Stomach (tissue), 8 donors: ENCODE measurements at regions not wholly inside any gene's neighbourhood (a gene's known extent, or its start where the extent isn't known, plus 50 kb on each side); places are given as distances from the start of the nearest gene placed in this dataset.

Source experiments
- DNase-seq, 2 donors: peaks; one replicate each; pipeline versions ENCODE4 v3.0.0 to v3.0.0-alpha.2; 2013 to 2019
- H3K27ac ChIP-seq, 5 donors: fragments of 200-600 bp in 4 of 5; sonication (generic) in 4 of 5; one replicate each; pipeline ENCODE4 v1.5.1; 2013 to 2019; ENCODE audit warnings: mild to moderate bottlenecking in 1 of 5, moderate library complexity in 1 of 5
- H3K27me3 ChIP-seq, 3 donors: fragments of 200-600 bp; sonication (generic); one replicate each; pipeline ENCODE4 v1.5.1; 2017 to 2019; ENCODE audit warnings: mixed run types in 1 of 3
- H3K36me3 ChIP-seq, 4 donors: fragments of 200-600 bp; sonication (generic); 1 replicate in 3 of 4; 2 replicates in 1 of 4; pipeline ENCODE4 v1.5.1; 2016 to 2019
- H3K4me1 ChIP-seq, 4 donors: fragments of 200-600 bp; sonication (generic); one replicate each; pipeline ENCODE4 v1.5.1; 2016 to 2019
- H3K4me3 ChIP-seq, 4 donors: fragments of 200-600 bp; sonication (generic) in 3 of 4; one replicate each; pipeline ENCODE4 v1.5.1; 2016 to 2019; ENCODE audit warnings: mild to moderate bottlenecking in 1 of 4
- H3K9me3 ChIP-seq, 4 donors: fragments of 200-600 bp; sonication (generic); one replicate each; pipeline ENCODE4 v1.5.1; 2016 to 2019
- EP300 ChIP-seq: sonication (generic); formaldehyde crosslinking; IDR thresholded peaks from one replicate; pipeline ENCODE4 v1.6.1; 2017; ENCODE audit warnings: antibody characterized with exemption
- POLR2A ChIP-seq, 4 donors: fragments of 450-650 bp; IDR thresholded peaks; one replicate each; pipeline ENCODE4 v1.6.1; 2016; ENCODE audit warnings: antibody characterized with exemption in 4 of 4, control low read depth in 2 of 4, mild to moderate bottlenecking in 1 of 4, moderate library complexity in 1 of 4
- POLR2AphosphoS5 ChIP-seq, 3 donors: sonication (generic); formaldehyde crosslinking; IDR thresholded peaks; one replicate each; pipeline ENCODE4 v1.6.1; 2016; ENCODE audit warnings: antibody characterized with exemption in 3 of 3
- WGBS, 5 donors: extraction: QIAGEN DNeasy Blood & Tissue Kit in 3 of 5; methylation state at CpG; one replicate each; pipeline versions ENCODE4 v1.1.5 to v1.1.7; 2013 to 2018; 5-methylcytosine and 5-hydroxymethylcytosine counted together
- intact Hi-C: fragments of 100-400 bp; cut with DNase I; formaldehyde crosslinking; loops from one replicate; pipeline ENCODE4 v1.15.1; 2023; ENCODE audit warnings: low total_unique reads
- TF ChIP-seq, protein P1 (sequence below), 7 experiments: fragments of 450-650 bp in 4 of 7; fragments of 200-600 bp in 3 of 7; sonication (generic) in 3 of 7; IDR thresholded peaks; one replicate each; pipeline ENCODE4 v1.5.1; 2016 to 2019; ENCODE audit warnings: antibody characterized with exemption in 7 of 7, control low read depth in 2 of 7, mild to moderate bottlenecking in 1 of 7
- donor health status: healthy with polysubstance abuse.
- donor health status: Bipolar disorder and iron deficiency.
- donor health status: healthy.

DNA sequence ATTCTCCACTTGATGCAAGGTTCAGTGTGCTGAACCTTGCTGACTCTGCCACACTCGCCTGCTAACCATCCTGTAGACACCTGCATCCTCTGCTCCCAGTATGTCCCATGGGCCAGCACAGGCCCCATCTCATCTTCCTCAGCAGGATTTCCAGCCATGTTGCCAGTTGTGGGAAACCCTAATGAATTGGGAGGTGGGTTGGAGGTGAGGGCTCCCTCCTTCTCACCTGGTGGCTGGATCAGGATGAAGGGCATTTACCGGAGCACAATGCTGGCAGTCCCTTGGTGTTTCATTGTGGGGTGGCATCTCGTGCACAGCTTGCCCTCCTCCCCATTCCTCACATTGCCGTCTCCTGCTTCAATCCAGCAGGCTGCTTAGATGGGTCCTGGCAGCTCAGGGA lies 204.3 kb upstream of the FOXQ1 start:
- Histone ChIP-seq H3K4me3 (no peak overlapping the region), H3K4me1 (peaks cover 0 to 18% (median 0%) of the 10 kb centered on the region in 4 donors), H3K36me3 (no peaks in the 10 kb centered on the region), H3K27ac (no peak overlapping the region), H3K9me3 (no peaks in the 10 kb centered on the region), H3K27me3 (no peaks in the 10 kb centered on the region)
- no peak for TF ChIP-seq EP300
- TF ChIP-seq POLR2AphosphoS5 (IDR thresholded peaks at IDR 0.05): no peak
- no peak for TF ChIP-seq POLR2A (IDR thresholded peaks at IDR 0.05)
- TF ChIP-seq, protein P1, sequence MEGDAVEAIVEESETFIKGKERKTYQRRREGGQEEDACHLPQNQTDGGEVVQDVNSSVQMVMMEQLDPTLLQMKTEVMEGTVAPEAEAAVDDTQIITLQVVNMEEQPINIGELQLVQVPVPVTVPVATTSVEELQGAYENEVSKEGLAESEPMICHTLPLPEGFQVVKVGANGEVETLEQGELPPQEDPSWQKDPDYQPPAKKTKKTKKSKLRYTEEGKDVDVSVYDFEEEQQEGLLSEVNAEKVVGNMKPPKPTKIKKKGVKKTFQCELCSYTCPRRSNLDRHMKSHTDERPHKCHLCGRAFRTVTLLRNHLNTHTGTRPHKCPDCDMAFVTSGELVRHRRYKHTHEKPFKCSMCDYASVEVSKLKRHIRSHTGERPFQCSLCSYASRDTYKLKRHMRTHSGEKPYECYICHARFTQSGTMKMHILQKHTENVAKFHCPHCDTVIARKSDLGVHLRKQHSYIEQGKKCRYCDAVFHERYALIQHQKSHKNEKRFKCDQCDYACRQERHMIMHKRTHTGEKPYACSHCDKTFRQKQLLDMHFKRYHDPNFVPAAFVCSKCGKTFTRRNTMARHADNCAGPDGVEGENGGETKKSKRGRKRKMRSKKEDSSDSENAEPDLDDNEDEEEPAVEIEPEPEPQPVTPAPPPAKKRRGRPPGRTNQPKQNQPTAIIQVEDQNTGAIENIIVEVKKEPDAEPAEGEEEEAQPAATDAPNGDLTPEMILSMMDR (IDR thresholded peaks at IDR 0.05): no peak
- DNase-seq: no peak
- WGBS, 5 donors: 77 to 95% (median 88%) methylated on average over 4 of the region's 4 CpGs
- intact Hi-C loops: loop anchor here (10.0 kb wide), 1 partner anchor 127 kb away; no protein-coding TSS in a partner anchor

DNA sequence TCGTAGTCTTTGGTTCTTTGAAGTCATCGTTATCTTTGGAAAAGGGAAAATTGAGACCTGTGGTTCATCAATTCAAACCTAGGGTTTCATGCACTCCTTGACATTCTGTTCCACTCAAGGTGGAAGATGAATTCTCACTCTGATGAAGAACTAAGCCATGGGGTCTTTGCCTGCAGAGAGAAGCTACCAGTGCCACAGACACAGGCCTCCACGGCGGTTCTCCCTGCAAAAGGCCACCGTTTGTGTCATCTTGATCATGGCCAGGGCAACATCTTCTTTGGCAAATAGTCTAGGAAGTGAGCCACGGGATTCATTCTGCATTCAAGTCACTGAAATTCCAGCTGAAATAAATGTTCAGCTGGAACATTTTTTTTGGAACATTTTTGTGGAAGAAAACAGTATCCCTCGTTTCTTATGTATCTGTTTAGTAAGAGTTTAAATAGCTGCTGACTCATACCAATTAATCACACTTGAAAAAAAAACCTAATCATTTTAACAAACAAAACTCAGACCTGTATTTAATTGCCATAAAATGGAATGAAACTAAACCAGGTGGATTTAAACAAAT lies 206.0 kb upstream of the FOXQ1 start:
- no peak overlapping the region for H3K27ac ChIP-seq
- intact Hi-C loops: loop anchor here (10.0 kb wide), 1 partner anchor 129 kb away; no protein-coding TSS in a partner anchor
- H3K4me1 ChIP-seq: peaks cover 0 to 13% (median 0%) of the 10 kb centered on the region in 4 donors
- WGBS, 5 donors: 64 to 74% (median 66%) methylated on average over 7 of the region's 7 CpGs
- no peak overlapping the region for H3K4me3 ChIP-seq
- no peaks in the 10 kb centered on the region for H3K27me3 ChIP-seq
- TF ChIP-seq POLR2A (IDR thresholded peaks at IDR 0.05): no peak
- no peak for TF ChIP-seq POLR2AphosphoS5 (IDR thresholded peaks at IDR 0.05)
- TF ChIP-seq, protein P1 (IDR thresholded peaks at IDR 0.05): no peak
- TF ChIP-seq EP300: no peak
- no peaks in the 10 kb centered on the region for H3K36me3 ChIP-seq
- no peaks in the 10 kb centered on the region for H3K9me3 ChIP-seq
- no peak for DNase-seq

DNA sequence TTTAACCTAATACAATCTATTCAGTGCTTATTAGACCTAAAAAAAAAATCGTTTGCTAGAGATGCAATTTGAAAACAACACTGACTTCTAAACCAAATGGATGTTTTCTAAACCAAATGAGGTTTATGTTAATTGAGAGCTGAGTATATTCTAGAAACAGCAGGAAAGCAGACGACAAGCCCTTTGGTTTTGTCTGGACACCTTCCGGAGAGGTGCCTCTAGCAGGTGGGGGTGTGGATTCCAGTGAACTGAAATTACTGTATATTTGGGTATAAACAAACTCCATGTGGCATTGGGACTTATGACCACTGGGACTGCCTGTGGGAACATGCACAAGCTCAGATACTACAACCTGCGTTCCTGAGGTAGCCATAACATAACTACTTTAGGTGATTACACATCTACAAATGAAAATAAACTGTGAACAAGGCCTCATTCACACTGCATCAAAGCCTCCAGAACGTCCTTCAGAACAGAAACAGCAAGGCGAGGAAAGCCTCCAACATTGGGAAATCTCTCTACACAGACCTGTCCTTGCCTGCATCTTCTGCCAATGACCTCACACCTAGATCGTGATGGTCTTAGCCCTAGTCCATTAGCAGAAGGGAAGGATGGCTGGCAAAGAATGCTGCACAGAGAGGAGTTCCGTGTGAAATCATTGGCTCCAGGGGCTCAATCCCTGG lies 206.8 kb upstream of the FOXQ1 start:
- no peaks in the 10 kb centered on the region for H3K27me3 ChIP-seq
- no peak overlapping the region for H3K27ac ChIP-seq
- no peak for TF ChIP-seq POLR2A (IDR thresholded peaks at IDR 0.05)
- TF ChIP-seq, protein P1 (IDR thresholded peaks at IDR 0.05): no peak
- no peak for TF ChIP-seq POLR2AphosphoS5 (IDR thresholded peaks at IDR 0.05)
- no peak for TF ChIP-seq EP300
- WGBS, 5 donors: 69 to 78% (median 76%) methylated on average over 8 of the region's 8 CpGs
- H3K9me3 ChIP-seq: no peaks in the 10 kb centered on the region
- H3K4me1 ChIP-seq: peaks cover 0 to 11% (median 0%) of the 10 kb centered on the region in 4 donors
- H3K4me3 ChIP-seq: no peak overlapping the region
- intact Hi-C loops: loop anchor here (10.0 kb wide), 1 partner anchor 130 kb away; no protein-coding TSS in a partner anchor
- no peak for DNase-seq
- no peaks in the 10 kb centered on the region for H3K36me3 ChIP-seq

DNA sequence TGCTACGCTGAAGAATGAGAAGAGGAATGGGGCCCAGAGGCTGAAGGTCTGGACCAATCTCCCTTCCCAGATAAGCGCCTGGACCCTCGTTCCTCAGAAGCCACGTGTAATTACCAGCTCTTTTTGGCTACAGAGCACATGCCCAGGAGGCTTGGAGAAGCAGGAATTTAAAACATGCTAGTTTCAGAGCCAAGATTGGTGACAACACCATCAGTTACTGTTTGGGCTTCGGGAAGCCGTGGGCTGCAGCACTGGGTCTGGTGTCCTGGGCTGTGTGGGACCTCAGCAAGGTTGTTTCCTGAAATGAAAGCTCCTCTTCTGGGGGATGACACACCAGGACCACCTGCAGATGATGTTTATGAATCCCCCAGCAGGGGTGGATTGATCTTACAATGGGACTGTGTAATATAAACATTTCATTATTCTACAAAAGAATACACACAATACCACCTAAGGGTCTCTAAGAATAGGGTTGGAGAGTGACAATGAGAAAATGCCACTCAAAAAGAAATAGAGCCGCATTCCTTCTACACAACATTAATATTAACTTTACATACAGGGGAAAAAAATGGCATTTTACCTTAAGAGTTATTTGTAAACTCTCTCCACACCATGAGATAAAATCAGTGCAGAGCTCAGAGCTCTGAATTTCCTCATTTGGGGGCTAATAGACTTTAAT lies 207.8 kb upstream of the FOXQ1 start:
- no peaks in the 10 kb centered on the region for H3K9me3 ChIP-seq
- no peaks in the 10 kb centered on the region for H3K36me3 ChIP-seq
- 44 to 65% (median 56%) methylated on average over 7 of the region's 7 CpGs for WGBS, 5 donors
- H3K4me1 ChIP-seq: peaks cover 0 to 11% (median 0%) of the 10 kb centered on the region in 4 donors
- DNase-seq: no peak
- TF ChIP-seq, protein P1 (IDR thresholded peaks at IDR 0.05): no peak
- no peak for TF ChIP-seq POLR2AphosphoS5 (IDR thresholded peaks at IDR 0.05)
- no peak for TF ChIP-seq POLR2A (IDR thresholded peaks at IDR 0.05)
- no peak for TF ChIP-seq EP300
- H3K4me3 ChIP-seq: no peak overlapping the region
- H3K27me3 ChIP-seq: no peaks in the 10 kb centered on the region
- intact Hi-C loops: loop anchor here (10.0 kb wide), 1 partner anchor 131 kb away; no protein-coding TSS in a partner anchor
- H3K27ac ChIP-seq: no peak overlapping the region
